ENCODE measurements at regions not wholly inside any gene's neighbourhood (a gene's known extent, or its start where the extent isn't known, plus 50 kb on each side); places are given as distances from the start of the nearest gene placed in this dataset.
"Not testable (repeated sequence)": the region's sequence is repeated elsewhere in the genome, so short reads cannot be mapped to it uniquely, and the experiment has no call there.

DNA sequence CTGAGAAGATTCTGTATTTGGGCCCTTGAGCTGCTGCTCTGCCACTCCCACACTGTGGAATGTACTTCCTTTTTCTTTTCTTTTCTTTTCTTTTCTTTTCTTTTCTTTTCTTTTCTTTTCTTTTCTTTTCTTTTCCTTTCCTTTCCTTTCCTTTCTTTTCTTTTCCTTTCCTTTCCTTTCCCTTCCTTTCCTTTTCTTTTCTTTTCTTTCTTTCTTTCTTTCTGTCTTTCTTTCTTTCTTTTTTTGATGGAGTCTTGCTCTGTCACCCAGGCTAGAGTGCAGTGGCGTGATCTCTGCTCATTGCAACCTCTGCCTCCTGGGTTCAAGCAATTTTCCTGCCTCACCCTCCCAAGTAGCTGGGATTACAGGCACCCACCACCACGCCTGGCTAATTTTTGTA is 89.8 kb downstream of the DNAAF6 start:
- H3K27ac ChIP-seq; H3K4me3 ChIP-seq; H3K36me3 ChIP-seq; H3K9me3 ChIP-seq; H3K4me1 ChIP-seq; H3K27me3 ChIP-seq; DNase-seq; intact Hi-C loops (cut with DNase I; ENCODE audit: low total_unique reads): not testable (repeated sequence)

GRCh38 chrX:107298276-107298675 is 91.9 kb downstream of the DNAAF6 start:
- Histone ChIP-seq H3K27me3 (no peaks in the 10 kb centered on the region), H3K4me1 (no peaks in the 10 kb centered on the region), H3K27ac (no peak overlapping the region), H3K9me3 (no peaks in the 10 kb centered on the region), H3K4me3 (no peak overlapping the region), H3K36me3 (no peaks in the 10 kb centered on the region)
- DNase-seq = no peak
- intact Hi-C loops (cut with DNase I; ENCODE audit: low total_unique reads) = no loop called here
- TF ChIP-seq CTCF (IDR thresholded peaks at IDR 0.05) = no peak
- TF ChIP-seq POLR2A (IDR thresholded peaks at IDR 0.05) = no peak

DNA sequence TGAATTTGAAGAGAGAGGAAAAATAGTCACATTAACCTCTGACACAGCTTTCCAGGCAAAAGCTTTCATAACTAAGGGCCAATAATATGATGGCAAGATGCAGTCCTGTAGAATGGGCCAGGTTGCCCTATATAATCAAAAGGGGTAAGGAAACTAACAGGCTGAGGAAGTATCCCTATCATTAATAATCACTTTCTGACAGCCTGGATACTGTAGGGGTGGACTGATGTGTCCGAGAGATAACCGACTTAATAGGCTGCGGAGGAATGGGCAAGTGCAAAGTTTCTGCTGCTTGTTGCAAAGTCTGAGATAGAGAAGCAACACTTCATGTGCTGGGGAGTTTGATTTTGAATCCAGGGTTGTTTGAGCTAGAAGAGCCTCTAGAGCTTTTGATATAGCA is 94.8 kb downstream of the DNAAF6 start:
- H3K27me3 ChIP-seq = no peaks in the 10 kb centered on the region
- intact Hi-C loops (cut with DNase I; ENCODE audit: low total_unique reads) = no loop called here
- no peaks in the 10 kb centered on the region for H3K36me3 ChIP-seq
- H3K4me3 ChIP-seq = no peak overlapping the region
- H3K9me3 ChIP-seq = no peaks in the 10 kb centered on the region
- TF ChIP-seq CTCF (IDR thresholded peaks at IDR 0.05) (no peak), POLR2A (IDR thresholded peaks at IDR 0.05) (no peak)
- no peaks in the 10 kb centered on the region for H3K4me1 ChIP-seq
- DNase-seq = no peak
- no peak overlapping the region for H3K27ac ChIP-seq

DNA sequence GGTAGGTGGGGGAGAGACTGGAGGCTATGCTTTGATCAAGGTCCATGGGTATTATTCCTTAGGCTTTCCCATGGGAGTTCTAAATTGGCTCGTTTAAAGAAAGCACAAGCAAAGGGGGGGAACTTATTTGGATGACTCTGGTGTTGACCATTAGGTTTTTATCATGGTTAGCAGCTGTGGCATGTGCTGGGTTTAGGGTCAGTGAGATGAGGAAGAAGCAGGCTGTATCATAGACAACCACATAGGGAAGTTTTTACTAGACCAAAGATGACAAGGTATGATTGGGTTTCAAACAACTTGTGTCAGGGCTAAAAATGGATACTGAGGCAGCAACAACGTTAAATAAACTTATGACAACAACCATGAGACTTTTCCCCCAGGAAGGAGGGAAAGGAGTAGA is 97.7 kb downstream of the DNAAF6 start:
- H3K9me3 ChIP-seq = no peaks in the 10 kb centered on the region
- H3K27me3 ChIP-seq = no peaks in the 10 kb centered on the region
- no peak for DNase-seq
- intact Hi-C loops (cut with DNase I; ENCODE audit: low total_unique reads) = no loop called here
- H3K4me1 ChIP-seq = no peaks in the 10 kb centered on the region
- no peak overlapping the region for H3K4me3 ChIP-seq
- H3K27ac ChIP-seq = no peak overlapping the region
- TF ChIP-seq POLR2A (IDR thresholded peaks at IDR 0.05) (no peak), CTCF (IDR thresholded peaks at IDR 0.05) (no peak)
- no peaks in the 10 kb centered on the region for H3K36me3 ChIP-seq

DNA sequence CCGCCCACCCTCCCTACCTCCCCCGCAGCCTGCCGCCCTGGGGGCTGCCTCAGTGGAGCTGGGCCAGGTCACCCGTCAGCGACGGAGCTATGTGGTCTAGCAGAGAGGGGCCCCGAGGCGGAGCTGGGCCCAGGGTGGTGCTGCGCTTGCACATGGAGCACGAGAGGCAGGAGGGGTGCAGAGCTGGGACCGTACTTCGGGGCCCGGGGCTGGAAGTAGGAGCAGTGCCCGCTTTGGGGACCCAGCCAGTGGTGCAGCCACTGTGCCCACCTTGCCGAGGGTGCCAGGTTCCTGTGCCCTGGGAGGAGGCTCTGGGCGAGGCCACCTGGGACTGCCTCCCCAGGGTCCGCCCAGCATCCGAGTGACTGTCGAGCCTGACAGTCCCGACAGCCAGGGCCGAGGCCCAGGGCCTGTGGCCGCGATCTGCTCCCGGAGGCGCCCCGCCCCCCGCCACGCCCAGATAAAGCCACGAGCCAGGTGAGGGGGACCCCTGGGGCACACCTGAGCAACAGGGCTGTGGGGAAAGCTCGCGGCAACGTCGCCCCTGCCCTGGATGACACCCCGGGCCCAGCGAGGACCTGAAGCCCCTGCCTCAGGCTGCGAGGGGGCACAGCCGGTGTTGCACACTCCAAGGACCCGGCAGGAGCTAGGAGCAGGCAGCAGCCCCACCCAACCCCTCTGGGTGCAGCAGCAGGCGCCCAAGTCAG is 117.5 kb downstream of the DNAAF6 start:
- intact Hi-C loops (cut with DNase I; ENCODE audit: low total_unique reads) = no loop called here
- Histone ChIP-seq H3K36me3 (no peaks in the 10 kb centered on the region), H3K27me3 (no peaks in the 10 kb centered on the region), H3K4me1 (no peaks in the 10 kb centered on the region), H3K9me3 (no peaks in the 10 kb centered on the region), H3K4me3 (no peak overlapping the region), H3K27ac (no peak overlapping the region)
- no peak for TF ChIP-seq POLR2A (IDR thresholded peaks at IDR 0.05)
- TF ChIP-seq CTCF (IDR thresholded peaks at IDR 0.05) = no peak
- no peak for DNase-seq

Data from uterus (tissue), 3 donors.